GM23248 (cell line): ENCODE measurements at regions not wholly inside any gene's neighbourhood (a gene's known extent, or its start where the extent isn't known, plus 50 kb on each side); places are given as distances from the start of the nearest gene placed in this dataset.

ENCODE experiments used
- EZH2 ChIP-seq: fragments of 200-600 bp; sonication (generic); IDR thresholded peaks from 2 replicates; pipeline ENCODE4 v1.6.1; 2018; ENCODE audit warnings: antibody characterized with exemption, mild to moderate bottlenecking; ENCODE audit not compliant: insufficient read depth, poor library complexity, severe bottlenecking
- EZH2phosphoT487 ChIP-seq: fragments of 200-600 bp; sonication (generic); IDR thresholded peaks from 2 replicates; pipeline ENCODE4 v1.6.1; 2018; ENCODE audit warnings: antibody characterized with exemption, moderate library complexity, mild to moderate bottlenecking, low read depth; ENCODE audit not compliant: insufficient read depth

DNA sequence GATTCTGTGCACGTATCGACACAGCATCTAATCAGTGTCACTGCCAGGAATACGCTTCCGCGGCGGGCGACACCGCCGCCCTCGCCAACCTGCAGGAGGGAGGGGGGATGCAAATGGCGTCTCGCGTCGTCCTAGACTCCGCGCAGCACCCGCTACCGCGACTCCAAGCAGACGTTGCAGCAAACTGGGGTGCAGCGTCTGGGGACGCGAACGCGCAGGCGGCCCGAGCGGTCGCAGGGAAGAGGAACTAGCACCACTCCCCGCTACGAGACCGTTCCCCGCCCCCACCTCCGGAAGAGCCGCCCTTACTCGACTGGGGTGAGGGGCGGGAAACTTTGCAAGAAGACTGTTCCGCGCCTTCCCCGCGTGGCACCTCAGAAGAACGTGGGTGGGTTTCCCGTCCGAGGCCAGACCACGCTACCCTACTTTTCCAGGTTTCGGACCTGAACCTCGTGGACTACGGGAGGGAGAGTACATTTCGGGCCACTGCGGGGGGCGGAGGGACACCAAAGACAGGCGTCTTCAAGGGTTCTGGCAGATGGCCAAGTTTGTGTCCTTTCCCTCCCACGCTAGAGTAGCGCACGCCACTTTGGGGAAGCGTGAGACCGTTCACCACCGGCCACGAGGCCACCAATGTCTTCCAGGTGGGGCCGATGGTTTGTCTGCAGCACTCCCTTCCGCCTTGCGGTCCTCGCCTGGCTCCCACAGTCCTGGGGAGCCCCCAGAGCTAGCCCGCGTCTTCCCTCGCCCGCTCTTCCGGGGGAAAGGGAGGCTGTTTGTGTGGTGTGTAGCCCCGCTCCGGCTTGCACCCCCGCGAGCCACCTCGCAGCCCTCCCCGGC is 78.0 kb upstream of the BCOR start:
- no peak for TF ChIP-seq EZH2
- TF ChIP-seq EZH2phosphoT487, result no peak
